Stimulated activated CD8-positive, alpha-beta memory T cell treated with anti-CD3 and anti-CD28 coated beads, Interleukin-7, amount 100 ng/mL, for 48 hours (primary cell): ENCODE measurements at regions not wholly inside any gene's neighbourhood (a gene's known extent, or its start where the extent isn't known, plus 50 kb on each side); places are given as distances from the start of the nearest gene placed in this dataset.

Source experiments
- DNase-seq, 2 donors: peaks; one replicate each; pipeline ENCODE4 v3.0.0-alpha.2; 2020; ENCODE audit warnings: low read depth in 1 of 2; ENCODE audit errors: extremely low read depth in 1 of 2

DNA sequence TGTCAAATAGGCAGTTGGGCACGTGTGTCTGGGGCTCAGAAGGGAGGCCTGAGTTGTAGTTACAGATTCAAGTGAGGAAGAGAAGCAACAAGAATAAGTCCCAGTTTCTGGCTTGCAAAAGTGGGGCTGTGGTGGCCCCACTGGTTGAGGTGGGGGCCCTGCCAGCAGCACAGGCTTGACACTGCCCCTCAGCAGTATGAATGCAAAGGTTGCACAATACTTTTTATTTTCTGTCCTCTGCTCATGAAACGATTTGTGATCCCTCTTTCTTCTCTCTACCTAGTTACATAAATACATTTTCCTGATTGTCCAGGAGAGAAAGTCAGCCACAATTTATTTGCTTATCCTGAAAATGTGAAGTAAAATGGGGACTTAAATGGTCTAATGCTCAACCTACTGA lies 577.8 kb downstream of the AACS start:
- no peak for DNase-seq

- no peak for DNase-seq
These were observed 580.5 kb downstream of the AACS start for GRCh38 chr12:125645724-125646123.

DNA sequence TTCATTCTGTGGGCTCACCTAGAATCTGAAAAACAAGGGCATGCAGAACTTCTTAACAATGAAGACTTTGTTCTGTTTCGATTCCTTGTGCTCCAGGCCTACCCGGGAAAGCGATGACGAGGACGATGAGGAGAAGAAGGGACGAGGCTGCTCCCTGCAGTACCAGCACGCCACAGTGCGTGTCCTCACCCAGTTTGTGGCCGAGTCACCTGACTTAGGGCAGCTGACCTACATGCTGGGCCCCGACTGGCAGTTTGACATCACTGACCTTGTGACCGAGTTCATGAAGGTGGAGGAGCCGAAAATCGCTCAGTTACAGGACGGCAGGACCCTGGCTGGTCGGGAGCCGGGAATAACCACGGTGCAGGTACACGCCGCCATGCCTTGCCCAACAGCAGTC lies 585.4 kb downstream of the AACS start:
- no peak for DNase-seq

- no peak for DNase-seq
These were observed 586.4 kb downstream of the AACS start for GRCh38 chr12:125651625-125652024.

DNA sequence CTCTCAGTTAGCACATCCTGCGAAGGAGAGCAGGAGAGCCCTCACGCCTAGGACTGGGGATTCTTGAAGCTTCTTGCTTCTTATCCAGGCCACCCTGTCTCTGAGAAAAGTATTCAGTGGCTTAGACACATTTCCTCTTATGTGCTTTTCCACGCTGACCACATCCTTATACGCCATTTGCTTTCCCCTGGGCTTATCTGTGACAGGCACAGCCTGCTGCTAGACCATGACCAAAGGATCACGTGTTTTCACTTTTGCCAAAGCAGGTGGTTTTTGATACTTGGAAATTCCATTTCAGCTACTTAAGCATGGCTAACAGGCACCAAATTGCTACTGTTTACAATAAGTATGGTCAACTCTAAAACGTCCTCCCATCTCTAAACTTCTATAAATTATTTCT lies 587.4 kb downstream of the AACS start:
- no peak for DNase-seq

DNA sequence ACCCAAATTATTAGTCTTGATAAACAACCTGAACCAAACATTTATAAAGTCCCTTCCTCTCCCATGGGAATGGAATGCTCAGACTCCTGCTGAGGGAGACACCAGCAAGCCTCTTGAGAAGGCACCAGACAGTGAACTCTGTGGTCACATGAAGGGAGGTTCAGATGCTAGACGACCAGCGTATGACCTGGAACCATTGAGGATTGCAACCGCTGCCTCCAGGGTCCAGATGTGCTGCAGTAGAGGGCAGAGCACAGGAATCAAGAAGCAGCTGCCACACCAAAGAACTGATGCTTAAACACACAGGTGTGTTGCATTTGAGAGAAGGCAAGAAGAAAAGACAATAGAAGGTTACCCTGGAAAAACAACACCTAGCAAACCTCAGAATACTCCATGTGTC lies 592.4 kb downstream of the AACS start:
- DNase-seq: no peak

- DNase-seq: no peak
These were observed 609.5 kb downstream of the AACS start for GRCh38 chr12:125674554-125675338.

GRCh38 chr12:125676366-125676765 lies 611.1 kb downstream of the AACS start:
- DNase-seq: no peak

- no peak for DNase-seq
These were observed 612.6 kb downstream of the AACS start for GRCh38 chr12:125677829-125678228.

DNA sequence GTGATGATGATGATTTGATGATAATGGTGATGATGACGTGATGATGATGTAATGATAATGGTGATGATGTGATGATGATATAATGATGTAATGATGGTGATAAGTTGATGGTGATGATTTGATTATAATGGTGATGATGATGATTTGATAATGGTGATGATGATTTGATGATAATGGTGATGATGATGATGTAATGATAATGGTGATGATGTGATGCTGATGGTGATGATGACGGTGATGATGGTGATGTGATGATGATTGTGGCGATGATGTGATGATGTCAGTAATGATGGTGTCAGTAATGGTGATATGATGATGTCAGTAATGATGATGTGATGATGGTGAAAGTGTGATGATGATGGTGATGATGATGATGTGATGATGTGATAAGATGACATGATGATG lies 613.4 kb downstream of the AACS start:
- no peak for DNase-seq

- DNase-seq: peak; percentile 8 to 13
These were observed 618.6 kb downstream of the AACS start for GRCh38 chr12:125683748-125684381.

GRCh38 chr12:125684968-125685790 lies 619.9 kb downstream of the AACS start:
- no peak for DNase-seq

DNA sequence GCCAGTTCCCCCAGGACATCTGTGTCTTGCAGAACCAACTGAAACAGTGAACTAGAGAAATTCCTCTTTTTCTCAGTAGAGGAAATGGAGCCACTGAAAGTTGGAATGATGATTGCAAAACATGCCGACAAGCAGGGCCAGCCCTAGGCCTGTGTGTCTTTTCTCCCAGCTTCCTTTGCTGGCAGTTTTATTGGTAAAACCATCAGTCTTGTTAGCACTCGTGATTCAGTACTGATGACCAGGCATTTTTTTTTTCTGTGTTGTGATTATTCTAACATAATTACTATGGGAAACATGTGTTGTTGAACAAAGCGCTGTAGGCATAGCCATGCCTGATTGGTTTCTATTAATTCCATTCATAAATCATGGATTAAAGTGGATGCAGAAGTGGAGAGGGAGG lies 620.7 kb downstream of the AACS start:
- no peak for DNase-seq

DNA sequence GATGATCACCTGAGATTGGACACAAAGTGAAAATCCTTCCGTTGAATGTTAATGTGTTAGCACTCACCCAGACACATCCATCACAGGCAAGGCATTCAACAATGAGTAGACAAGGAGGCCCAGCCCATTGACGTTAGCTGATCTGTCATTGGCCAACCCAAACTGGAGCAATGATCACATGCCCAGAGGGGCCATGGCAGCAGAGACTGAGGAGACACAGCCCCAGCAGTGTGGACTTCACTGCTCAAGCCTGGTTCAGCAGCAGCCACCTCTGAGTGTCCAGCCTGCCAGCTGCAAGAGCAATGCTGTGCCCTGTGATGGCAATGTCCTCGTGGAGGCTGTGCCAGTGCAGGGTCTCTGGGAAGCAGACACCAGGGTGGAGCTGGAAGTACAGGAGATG lies 622.2 kb downstream of the AACS start:
- DNase-seq: no peak

DNA sequence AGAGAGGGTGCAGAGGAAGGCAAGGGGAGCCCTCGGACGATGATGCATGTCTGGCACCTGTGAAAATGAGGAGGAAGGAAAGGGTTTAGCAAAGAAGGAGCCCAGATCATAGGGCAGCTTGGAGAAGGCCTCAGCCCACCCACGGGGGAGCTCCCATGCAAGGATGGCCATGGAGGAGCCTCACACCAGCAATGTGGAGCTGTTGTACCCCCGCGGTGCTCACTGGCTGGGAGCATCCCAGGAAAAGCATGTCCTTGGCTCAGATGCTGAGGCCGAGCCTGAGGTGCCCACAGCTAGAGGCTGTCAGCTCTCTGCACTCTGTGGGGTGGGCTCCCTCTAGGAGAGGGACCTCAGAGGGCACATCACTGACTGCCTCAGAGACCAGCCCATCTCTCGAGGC lies 622.6 kb downstream of the AACS start:
- no peak for DNase-seq

GRCh38 chr12:125688223-125688622 lies 623.0 kb downstream of the AACS start:
- no peak for DNase-seq

GRCh38 chr12:125688881-125689280 lies 623.6 kb downstream of the AACS start:
- DNase-seq: no peak

DNA sequence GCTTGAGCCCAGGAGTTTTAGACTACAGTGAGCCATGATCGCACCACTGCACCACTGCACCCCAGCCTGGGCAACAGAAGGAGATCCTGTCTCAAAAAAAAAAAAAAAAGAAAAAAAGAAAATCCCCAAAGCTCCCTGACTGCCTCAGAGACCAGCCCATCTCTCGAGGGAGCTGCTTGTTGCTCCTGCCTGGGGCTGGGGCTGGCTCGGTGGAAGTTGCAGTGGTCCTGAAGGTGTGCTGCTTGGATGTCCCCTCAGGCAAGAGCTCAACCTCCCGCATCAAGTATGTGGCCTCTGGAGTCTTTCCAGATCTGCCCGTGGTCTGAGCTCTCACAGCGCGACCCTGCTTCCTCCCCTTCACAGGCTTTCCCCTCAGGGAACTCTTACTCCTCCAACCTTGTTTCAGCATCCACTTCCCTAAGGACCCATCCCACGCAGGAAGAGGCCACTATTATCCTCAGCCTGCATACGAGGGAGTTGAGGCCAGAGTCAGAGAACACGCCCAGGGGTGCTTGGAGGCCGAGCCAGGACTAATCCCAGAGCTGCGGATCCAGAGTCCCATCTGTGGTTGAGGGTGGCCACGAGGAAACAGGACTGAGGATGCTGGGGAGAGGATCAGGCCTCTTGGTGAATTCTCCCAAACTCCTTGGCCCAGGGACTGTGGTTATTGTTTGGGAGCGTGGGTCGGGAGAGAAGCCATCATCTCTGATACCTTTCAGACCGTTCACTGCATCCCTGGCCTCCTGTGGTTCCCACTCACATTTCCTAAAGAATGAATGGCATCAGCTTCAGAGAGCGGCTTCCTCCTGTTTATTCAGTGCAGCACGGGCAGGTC lies 624.6 kb downstream of the AACS start:
- DNase-seq: no peak

GRCh38 chr12:125690841-125691240 lies 625.6 kb downstream of the AACS start:
- DNase-seq: no peak

- no peak for DNase-seq
These were observed 630.8 kb downstream of the AACS start for GRCh38 chr12:125696054-125696453.

DNA sequence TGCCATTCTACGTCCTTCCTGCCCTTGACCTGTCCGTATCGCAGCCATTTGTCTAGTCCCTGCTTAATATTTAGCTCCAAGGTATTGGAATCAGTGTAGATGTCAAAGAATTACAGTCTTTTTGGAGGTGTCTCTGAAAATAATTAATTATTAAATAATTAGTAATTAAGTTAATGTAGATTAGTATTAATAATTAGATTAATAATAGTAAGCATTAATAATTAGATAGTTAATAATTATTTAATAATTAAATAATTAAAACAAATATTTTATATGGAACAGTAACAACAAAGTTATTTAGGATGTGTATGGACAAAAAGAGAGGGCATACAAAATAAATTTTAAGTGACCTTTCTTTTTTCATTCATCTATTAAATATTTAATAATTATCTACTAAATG lies 639.6 kb downstream of the AACS start:
- DNase-seq: no peak
